Suppressor macrophage treated with lipopolysaccharide for 1 hour (primary cell): ENCODE measurements at regions not wholly inside any gene's neighbourhood (a gene's known extent, or its start where the extent isn't known, plus 50 kb on each side); places are given as distances from the start of the nearest gene placed in this dataset.
"Not testable (repeated sequence)": the region's sequence is repeated elsewhere in the genome, so short reads cannot be mapped to it uniquely, and the experiment has no call there.

Source experiments
- DNase-seq, 3 donors: peaks; one replicate each; pipeline ENCODE4 v3.0.0-alpha.2; 2020 to 2022

DNA sequence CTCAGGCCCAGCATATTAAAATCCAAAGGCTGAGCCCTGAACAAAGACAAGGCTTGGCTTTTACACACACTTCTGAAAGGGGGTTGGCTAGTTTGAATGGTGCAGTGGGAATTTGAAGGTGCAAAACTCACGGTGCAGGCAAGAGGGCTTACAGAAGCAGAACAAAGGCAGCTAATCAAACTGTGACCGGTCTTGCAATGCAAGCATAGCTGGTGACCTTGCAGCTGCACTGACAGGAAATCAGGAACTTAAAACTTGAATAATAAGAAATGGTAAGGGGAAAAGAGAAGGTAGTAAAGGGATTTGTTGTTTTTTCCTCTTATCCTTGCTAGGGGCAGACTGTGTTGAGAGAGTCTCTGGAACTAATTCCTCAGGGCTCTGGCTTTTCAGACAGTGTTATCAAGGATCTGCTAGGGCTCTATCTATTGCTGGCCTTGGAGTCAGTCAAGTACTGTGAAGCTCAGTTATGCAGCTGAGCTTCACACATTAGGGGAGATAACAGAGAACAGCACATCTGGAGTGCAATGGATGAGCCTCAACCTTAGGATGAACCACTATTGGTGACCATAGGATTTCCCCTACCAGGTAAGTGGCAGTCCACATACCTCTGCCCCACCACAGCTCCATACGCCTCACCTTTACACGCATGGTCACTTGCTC lies 97.6 kb downstream of the PPIAL4G start:
- no peak for DNase-seq

DNA sequence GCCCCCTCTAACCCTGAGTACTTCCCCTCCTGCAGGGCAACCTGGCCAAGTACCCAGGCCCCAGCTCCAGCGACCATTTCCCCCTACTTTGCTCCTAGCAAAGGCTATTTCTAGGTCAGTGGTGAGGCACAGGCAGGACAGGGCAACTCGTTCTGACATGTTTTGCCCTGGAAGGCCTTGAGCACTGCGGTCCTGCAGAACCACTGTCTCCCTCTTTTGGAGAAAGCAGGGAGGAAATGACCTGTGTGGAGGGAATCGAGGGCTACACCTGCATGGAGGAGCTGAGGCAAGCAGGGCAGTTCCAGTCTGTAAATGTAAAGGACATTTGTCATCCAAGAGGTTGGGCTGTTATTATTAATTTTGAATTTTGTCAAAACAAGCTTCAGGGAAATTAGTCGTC lies 99.1 kb downstream of the PPIAL4G start:
- DNase-seq, result no peak

DNA sequence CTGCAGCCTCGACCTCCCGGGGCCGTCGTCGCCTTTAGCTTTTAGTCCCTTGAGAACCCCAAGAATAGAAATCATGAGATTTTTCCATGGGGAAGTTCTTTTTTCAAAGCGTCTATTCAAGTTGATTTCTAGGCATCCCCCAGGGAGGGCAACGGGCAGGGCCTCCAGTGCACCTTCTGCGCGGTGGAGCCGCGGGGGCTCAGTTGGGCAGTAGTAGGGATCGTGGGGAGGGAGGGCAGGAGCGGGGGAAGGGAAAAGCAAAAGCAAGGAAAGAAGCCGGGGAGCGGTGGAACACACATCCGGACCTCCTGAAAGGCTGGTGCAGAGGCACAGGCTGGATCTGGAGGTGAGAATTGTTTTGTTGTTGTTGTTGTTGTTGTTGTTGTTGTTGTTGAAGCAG lies 103.4 kb downstream of the PPIAL4G start:
- DNase-seq, result no peak

DNA sequence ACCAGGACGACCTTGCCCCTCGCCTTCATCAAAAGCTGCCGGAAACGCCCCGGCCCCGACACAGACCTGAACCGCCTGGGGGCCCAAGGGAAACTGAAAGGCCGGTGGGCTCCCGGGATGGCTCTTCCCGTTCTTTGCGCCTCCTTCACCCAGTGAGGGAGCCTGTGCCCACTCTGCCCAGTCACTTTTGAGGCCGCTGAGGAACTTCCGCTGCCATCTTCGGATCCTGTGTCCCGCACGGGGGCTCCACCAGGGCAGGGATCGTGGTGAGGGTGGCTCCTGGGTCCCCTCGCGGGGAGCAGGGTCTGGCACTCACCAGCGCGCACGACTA lies 104.0 kb downstream of the PPIAL4G start:
- DNase-seq, result peak in 1 of 3 donors; percentile 13

DNA sequence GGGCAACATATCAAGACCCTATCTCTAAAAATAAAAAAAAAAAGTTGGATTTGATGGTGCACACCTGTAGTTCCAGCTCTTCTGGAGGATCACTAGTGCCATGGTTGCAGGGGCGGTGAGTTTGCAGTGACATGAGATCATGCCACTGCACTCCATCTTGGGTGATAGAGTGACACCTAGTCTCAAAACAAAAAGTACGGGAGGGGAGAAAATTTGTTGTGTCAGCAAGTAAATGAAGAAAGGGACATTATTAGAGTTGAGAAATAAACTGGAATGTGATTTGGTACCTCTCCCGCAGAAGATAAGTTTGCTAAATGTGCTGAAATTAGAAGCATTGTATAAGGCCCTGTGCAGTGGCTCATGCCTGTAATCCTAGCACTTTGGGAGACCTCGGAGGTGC lies 105.1 kb downstream of the PPIAL4G start:
- not testable (repeated sequence) for DNase-seq

DNA sequence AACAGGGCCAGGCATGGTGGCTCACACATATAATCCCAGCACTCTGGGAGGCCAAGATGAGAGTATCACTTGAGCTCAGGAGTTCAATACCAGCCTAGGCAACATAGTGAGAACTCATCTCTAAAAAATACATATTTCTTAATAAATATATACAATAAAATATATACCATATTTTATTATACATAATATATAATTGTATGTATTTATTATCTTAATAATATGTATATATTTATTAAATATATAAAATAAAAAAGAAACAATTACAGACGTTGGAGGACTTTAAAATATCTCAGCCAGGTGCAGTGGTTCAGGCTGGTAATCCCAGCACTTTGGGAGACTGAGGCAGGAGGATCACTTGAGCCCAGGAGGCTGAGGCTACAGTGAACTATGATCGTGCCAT lies 106.1 kb downstream of the PPIAL4G start:
- not testable (repeated sequence) for DNase-seq

DNA sequence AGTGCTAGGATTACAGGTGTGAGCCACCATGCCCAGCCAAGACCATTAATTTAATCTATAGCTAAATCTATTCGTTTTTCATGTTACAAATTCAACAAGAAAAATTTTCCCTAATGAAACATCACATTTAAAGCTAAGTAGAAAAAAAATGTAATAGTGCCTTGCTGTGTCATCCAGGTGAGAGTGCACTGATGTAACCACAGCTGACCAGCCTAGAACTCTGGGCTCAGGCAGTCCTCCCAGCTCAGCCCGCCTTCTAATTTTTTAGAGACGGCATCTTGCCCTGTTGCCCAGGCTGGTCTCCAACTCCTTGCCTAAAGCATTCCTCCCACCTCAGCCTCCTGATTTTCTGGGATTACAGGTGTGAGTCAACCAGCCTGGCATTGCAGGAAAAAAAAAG lies 109.0 kb downstream of the PPIAL4G start:
- no peak for DNase-seq

DNA sequence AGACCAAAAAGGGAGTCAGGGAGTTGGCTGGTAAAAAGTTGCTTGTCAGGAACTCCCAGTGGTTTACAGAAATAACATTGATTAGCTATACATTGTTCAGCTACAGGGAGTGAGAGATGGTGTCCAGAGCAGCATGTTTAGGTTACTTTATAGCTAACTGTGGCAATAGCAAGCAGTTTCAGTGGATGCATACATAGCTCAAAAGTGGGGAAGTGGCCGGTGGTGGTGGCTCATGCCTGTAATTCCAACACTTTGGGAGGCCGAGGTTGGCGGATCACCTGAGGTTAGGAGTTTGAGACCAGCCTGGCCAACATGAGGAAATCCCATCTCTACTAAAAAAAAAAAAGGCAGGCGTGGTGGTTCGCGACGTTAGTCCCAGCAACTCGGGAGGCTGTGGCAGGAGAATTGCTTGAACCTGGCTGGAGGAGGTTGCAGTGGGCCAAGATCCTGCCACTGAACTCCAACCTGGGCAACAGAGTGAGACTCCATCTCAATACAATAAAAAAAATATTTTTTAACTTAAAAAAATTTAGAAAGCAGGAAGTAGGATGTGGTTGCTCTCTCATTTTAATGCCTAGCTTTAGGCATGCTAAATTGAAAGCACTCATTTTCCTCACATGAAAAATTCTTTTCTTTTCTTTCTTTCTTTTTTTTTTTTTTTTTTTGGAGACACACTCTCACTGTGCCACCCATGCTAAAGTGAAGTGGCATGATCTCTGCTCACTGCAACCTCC lies 109.7 kb downstream of the PPIAL4G start:
- DNase-seq, result no peak

DNA sequence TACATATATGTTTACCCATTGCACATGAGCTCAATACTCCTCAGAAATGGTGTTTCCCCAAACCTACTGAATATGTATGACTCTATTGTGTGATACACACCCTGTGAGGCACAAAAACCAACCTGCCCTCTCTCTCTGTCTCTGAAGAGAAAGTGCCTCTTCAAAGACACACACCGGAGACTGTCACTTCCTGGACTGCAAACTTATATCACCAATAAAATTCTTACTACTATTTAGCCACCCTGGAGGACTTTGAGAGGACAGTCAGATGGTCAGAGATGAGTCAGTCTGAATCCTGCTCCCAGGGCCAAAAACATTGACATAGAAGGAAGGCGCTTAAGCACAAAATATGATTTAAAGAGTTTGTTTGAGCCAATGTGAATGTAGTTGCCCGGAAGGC lies 110.4 kb downstream of the PPIAL4G start:
- peak; percentile 27 to 48 (median 48) for DNase-seq

DNA sequence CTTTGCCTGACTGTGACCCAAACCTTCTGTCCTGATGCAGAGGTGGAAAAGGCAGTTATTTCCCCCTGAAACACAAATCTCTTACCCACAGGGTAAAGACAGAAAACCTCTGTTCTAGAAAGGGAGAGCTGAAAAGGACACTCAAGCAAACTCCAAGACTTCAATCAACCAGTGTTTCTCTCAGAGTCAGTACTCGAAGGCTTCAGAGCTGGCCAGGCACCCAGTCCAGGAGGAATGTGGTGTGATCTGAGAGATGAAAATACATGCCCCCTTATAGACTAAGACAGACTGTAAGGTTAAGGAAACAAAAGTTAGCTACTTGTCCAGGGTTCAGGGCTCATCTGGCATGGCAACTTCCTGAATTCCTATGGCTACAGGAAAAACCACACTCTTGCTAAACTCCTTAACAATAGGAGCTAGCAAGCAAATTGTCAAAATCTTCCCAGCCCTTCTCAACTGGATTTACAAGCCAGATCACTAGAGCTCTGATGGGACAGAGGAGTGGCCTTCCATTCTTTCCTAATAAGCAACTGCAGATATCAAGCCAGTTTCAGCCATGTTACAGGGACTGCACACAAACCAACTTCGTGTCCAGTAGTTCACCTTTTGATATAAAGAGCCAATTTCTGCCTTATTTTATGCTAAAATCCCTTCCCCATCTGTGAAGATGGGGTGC lies 110.9 kb downstream of the PPIAL4G start:
- DNase-seq, result not testable (repeated sequence)

DNA sequence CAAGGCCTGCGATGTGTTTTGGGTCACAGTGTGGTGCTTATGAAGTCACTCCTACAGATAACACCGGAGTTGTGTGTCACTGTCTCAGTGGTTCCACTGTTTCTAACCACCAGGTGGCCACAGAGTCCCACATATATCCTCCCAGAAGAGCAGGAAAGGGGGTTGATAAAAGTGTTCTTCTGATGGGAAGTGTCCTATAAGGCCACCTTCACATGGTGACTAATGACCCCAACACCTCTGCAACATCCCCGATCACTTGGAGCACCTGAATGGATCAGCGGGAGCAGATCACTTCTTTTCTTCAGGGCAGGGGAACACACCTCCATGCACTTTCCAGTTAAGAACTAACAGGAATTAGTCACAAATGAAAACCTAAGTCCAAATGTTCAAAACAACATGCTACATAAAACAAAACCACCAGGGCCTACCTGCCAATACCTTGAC lies 111.5 kb downstream of the PPIAL4G start:
- DNase-seq, result peak; percentile 75 to 78 (median 76)

DNA sequence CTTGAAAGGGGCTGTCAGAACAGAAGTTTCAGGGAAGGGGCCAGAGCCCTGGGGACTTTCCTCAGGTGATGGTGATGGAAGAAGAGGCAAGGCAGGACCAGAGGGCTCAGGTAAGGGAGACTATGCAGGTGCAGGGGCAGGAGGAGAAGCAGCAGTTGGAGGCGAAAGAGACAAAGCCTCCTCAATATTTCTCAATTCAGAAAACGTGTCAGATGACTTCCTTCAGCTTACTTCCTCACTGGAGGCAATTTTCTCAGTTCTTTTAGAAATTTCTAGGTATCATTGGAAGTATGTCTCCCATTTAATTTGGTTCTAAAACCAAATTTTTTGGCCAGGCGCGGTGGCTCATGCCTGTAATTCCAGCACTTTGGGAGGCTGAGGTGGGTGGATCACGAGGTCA lies 112.4 kb downstream of the PPIAL4G start:
- peak; percentile 23 to 57 (median 49) for DNase-seq

DNA sequence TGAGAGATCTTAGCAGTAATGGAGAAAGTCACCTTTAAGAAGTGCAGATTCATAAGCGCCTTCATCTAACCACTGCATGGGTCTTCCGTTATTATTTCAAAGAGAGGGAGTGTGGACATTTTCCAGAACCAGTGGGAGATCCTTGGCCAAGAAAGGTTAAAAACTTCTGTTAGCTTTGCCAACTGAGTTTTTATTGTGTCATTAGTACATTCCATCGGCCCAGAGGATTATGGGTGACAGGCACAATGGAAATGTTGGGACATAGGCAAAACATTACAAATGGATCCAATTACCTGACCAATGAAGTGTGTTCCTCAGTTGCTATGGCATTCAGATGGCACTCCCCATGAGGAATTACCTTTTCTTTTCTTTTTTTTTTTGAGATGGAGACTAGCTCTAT lies 115.5 kb downstream of the PPIAL4G start:
- no peak for DNase-seq

DNA sequence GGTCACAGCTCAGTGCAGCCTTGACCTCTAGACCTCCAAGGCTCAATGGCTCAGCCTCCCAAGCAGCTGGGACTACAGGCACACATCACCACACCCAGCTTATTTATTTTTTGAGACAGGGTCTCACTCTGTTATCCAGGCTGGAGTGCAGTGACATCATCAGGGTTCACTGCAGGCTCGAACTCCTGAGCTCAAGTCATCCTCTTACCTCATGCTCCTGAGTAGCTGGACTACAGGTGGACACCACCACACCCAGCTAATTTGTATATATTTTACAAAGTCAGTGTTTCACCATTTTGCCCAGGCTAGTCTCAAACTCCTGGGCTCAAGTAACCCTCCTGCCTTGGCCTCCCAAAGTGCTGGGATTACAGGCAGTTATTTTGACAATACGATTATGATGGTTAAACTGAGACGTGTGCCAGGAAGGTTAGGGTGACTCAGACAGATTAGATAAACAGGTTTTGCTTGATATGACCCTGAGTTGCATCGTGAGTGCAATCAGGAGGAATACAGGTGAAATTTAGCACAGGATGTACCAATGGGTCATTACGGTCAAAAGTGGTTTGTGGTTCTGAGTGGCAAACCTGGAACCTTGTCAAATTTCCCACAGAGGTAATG lies 116.9 kb downstream of the PPIAL4G start:
- not testable (repeated sequence) for DNase-seq

DNA sequence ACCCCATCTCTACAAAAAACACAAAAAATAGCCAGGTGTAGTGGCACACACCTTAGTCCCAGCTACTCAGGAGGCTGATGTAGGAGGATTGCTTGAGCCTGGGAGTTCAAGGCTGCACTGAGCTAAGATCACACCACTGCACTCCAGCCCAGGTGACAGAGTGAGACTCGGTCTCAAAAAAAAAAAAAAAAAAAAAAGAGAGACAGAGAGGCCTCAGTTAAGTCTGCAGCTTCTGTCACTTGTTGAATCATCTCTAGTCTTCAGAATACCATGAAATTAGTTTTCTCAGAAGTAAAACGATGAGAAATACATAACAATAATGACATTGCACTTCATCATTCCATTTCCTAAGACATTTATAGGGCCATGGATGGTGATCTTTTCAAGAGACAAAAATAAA lies 118.0 kb downstream of the PPIAL4G start:
- not testable (repeated sequence) for DNase-seq

DNA sequence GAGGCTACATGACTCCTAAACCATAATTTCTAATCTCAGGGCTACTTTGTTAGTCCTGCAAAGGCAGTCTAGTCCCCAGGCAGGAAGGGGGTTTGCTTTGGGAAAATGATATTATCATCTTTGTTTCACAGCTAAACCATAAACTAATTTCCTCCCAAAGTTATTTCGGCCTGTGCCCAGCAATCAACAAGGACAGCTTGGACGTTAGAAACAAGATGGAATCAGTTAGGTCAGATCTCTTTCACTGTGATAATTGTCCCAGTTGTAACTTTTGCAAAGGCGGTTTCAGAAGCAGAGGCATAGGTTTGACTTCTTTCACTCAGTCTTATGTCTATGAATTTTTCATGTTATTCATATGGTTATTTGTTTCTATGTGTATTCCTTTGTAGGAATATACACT lies 119.1 kb downstream of the PPIAL4G start:
- DNase-seq, result not testable (repeated sequence)

DNA sequence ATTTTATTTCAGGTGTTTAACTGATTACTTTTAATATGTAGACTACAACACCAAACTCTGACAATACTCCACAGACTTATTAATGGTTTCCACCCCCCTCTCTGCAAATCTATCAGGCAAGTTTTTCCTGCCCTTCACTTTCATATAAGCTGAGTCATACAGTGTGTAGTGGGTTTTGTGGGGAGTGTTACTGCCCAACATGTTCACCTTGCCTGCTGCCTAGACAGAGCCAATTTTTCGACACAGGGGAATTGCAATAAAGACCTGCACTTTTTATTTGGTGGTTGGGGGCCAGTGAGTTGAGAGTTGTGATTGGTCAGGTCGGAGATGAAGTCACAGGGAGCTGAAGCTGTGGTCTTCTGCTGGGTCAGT lies 119.7 kb downstream of the PPIAL4G start:
- DNase-seq, result no peak

DNA sequence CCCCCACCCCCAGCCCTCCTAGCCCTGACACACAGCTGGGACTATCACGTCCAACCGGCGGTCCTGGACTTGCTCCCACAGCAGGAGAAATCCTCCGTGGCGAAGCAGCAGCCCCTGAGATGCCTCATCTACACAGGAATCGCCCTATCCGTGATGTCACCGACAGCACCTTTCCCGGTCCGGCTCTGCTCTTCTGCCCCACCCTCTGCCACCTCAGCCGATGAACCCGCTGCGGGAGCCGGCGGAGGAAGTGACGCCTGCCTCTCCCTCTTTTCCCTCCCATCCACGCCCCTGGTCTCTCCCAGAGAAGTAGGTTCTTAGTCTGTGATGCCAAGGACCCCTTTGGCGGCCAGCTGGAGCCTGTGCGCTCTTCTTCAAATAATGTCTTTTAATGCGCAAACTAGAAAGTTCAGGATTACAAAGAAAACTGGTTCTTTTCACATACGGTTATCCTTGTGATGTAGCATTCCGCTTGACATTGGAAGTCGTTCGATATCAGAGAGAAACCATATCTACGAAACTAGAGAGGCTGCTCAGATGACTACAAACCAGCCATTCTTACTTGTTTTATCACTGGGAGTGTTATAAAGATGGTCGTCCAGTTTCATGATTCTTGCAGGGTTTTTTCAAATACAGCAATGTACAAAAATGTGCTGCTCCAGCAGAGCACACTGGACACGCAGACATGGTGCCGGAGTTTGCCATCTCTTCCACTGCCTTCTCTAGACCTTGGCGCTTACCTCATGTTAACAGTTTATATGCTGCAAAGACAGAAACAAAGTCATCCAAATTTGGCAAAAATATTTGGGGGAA lies 120.3 kb downstream of the PPIAL4G start:
- DNase-seq, result peak in 1 of 3 donors; percentile 16

DNA sequence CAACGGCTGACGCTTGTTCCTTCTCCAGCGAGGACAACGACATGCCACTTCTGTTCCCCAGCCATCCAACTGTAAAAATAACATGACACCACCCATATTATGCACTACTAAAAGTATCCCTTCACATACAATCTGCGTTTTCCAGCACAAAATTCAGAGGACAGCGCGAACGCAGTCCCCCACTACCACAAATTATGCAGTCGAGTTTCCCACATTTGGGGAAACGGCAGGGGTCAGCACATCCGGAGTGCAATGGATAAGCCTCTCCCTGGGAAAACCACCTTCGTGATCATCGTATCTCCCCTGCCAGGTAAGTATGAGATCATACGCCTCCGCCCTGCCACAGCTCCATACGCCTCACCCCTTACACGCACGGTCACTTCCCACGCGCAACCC lies 120.9 kb downstream of the PPIAL4G start:
- DNase-seq, result peak in 1 of 3 donors; percentile 28

DNA sequence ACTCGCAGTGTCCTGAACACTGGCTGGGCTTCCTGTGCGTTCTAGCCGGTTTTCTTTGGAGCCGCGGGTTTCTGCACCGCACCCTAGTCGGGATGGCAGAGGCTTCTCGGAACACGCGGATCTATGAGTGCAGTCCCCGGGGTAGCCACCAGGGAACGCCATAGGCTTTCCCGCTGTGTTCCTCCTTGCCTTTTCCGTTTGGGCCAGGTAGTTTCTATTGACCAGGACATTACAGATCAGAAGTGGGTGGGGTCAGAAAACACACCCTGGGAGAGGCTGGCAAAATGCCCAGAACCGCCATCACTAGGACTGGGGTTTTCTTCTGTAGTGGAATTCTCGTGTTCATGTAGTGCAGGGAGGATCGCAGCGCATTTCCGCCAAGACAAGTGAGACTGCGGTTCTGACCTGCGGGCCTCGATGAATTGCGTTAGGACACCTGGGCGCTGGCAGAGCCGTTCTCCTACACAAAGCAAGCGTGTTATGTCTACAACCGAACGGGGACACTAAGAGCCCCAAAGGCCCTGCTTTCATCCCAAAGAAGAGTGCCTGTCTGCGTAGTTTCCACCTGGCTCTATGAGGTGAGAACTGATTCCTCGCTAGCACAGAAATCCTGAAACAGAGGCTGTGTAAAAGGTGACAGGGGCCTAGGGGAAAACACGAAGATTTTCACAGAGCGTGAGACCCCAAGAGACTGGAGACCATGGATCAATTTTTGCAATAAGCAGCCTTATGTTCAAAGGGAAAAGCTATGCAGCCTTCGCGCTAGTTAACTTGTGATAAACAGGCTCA lies 121.5 kb downstream of the PPIAL4G start:
- peak; percentile 31 to 61 (median 39) for DNase-seq

DNA sequence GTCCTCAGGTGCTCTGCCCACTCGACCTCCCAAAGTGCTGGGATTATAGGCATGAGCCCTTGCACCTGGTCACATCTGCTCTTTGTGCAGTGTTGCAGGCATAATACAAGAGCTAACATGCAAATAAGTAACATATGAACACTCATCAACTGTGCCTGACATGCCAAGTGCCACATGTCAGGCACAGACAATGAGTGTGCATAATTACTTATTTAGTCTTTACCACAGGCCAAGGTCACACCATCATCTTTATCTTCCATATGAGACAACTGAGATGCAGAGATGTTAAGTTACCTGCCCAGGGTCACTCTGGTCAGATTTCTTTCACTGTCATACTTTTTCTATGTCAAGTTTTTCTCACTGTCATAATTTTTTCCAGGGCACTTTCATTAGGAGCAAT lies 126.1 kb downstream of the PPIAL4G start:
- DNase-seq, result no peak

DNA sequence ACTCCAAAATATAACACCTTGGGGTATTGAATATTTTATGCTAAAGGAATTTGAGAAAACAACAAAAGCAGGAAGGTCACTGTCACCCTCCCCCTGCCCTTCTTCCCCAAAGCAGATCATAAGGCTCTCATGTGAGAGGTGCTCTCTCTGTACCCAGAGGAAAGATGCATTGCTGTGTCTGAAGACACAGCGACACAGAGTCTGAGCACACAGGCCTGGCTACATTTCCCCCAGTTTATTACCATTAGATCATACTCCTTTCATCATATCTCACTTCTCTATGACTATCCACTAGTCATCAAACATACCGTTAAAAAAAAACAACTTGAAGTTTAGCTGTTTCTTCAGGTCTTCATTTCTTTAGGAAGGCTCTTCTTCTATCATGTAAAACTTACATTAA lies 127.1 kb downstream of the PPIAL4G start:
- DNase-seq, result peak; percentile 73 to 80 (median 75)
